C4-2B (cell line): ENCODE measurements at regions not wholly inside any gene's neighbourhood (a gene's known extent, or its start where the extent isn't known, plus 50 kb on each side); places are given as distances from the start of the nearest gene placed in this dataset.

Experiments
- H3K27ac ChIP-seq: fragments of 450-650 bp; 2 replicates; pipeline ENCODE4 v1.5.1; 2017
- ZFX ChIP-seq: fragments of 450-650 bp; IDR thresholded peaks from 2 replicates; pipeline ENCODE4 v1.6.1; 2017
- TF ChIP-seq, protein P1 (sequence below): fragments of 450-650 bp; conservative IDR thresholded peaks from 2 replicates; pipeline ENCODE4 v1.5.1; 2017; ENCODE audit warnings: mild to moderate bottlenecking

DNA sequence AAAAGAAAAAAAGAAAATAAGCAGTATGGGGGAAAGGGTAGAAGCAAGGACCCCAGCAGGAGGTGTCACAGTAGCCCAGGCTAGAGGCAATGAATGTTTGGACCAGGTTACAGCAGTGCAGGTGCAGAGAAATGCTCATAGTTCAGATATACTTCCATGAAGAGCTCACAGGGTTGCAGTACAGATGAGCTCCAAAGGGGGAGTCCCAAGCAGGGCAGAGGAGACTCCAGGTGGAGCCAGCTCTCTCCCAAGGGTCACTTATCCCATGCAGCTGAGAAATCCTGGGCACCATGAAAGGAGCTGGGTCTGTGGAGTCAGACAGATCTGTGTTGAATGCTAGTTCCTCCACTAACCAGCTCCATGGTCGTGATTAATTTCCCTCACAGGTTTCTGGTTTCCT is 174.9 kb downstream of the C7orf25 start:
- no peak for TF ChIP-seq ZFX
- TF ChIP-seq, protein P1, sequence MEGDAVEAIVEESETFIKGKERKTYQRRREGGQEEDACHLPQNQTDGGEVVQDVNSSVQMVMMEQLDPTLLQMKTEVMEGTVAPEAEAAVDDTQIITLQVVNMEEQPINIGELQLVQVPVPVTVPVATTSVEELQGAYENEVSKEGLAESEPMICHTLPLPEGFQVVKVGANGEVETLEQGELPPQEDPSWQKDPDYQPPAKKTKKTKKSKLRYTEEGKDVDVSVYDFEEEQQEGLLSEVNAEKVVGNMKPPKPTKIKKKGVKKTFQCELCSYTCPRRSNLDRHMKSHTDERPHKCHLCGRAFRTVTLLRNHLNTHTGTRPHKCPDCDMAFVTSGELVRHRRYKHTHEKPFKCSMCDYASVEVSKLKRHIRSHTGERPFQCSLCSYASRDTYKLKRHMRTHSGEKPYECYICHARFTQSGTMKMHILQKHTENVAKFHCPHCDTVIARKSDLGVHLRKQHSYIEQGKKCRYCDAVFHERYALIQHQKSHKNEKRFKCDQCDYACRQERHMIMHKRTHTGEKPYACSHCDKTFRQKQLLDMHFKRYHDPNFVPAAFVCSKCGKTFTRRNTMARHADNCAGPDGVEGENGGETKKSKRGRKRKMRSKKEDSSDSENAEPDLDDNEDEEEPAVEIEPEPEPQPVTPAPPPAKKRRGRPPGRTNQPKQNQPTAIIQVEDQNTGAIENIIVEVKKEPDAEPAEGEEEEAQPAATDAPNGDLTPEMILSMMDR: no peak; the same call in 1 of the 2 replicates
- H3K27ac ChIP-seq: no peak overlapping the region

DNA sequence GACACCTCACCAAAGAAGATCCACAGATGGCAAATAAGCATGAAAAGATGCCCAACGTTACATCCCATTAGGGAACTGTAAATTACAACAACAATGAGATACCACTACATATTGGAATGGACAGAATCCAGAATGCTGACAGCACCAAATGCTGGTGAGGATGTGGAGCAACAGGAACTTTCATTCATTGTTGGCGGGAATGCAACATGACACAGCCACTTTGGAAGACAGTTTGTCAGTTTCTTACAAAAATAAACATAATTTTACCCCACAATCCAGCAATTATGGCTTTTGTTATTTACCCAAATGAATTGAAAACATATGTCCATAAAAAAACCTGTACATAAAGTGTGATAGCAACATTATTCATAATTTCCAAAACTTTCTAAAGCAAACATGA is 176.8 kb downstream of the C7orf25 start:
- TF ChIP-seq, protein P1: no peak
- no peak for TF ChIP-seq ZFX
- no peak overlapping the region for H3K27ac ChIP-seq

DNA sequence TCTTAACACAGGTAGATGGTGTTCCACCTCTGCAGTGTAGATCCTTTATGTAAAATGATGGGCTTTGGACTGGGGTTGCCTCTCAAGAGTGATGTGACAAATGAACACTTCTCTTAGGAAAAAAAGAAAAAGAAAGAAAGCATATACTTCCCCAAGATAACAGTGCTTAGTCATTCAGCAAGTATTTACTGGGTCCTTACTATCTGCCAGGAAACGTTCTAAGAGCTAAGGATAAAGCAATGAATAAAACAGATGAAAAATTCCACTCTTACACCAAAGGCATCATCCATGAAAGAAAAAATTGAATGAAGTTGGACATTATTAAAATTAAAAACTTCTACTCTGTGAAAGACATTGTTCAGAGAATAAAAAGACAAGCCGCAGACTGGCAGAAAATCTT is 177.3 kb downstream of the C7orf25 start:
- H3K27ac ChIP-seq: no peak overlapping the region
- TF ChIP-seq, protein P1: no peak
- TF ChIP-seq ZFX: no peak

DNA sequence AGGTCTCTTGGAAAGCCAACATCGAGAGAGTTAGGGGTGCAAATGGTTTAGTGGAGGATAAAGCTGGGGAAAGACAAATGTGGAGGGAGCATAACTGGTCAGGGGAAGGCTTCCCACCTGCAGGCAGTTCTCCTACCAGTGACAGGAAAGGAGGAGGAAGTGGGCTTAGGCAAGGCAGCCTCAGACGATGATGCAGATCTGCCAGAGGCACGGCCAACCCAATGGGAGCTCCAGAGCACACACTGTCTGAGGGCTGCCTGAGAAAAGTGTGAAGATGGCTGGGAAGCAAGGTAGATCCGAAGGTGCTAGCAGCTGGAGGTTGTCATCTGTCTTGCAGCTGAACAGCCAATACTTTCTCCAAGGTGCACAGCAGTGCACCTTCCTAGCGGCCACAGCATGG is 178.8 kb downstream of the C7orf25 start:
- H3K27ac ChIP-seq: no peak overlapping the region
- no peak for TF ChIP-seq ZFX
- TF ChIP-seq, protein P1: no peak

DNA sequence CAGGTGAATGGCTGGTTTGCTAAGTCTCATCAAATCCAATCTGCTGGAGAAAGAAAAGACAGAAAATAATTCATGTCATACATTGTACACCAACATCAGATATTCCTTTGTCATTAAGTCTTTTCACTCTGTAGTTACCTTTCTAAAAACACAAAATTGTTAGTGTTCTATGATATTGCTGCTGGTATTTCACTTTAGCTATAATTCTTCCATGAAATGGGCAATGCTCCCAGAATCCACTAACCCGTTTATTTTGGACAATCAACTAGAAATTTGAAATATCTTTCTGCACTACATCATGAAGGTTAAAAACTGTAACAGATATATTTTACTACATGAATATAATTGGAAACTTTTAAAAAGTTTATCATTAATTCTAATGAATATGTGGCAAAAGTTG is 181.3 kb downstream of the C7orf25 start:
- no peak overlapping the region for H3K27ac ChIP-seq
- no peak for TF ChIP-seq ZFX
- TF ChIP-seq, protein P1: no peak

DNA sequence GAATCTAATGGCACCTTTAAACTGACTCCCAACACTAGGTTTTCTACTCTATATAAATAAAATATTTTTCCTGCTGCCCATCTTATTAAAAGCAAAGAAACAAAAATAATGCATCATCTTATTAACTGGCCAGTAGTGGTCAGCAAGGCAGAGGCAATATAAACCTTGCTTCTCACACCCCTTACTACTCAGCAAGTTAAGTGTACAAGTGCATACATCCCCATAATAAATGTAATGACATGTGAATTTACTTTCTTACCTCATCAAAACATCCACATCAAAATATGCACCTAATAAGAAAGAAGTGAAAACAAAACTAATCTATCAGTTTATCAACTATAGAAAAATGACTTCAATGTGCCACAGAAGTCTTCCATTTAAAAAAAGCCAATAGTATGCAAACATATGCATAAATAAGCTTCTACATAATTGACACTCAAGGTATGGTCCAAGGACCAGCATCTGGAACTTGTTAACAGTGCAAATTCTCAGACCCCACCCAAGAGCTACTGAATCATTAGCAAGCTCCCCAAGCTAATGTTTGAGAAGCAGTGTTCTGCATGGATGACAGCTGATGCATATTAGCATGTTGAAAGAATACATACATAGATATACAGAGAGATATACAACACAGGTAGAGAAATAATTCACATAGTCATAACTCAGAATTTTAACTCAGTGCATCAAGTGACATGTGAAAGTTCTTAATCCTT is 182.7 kb downstream of the C7orf25 start:
- TF ChIP-seq, protein P1: no peak
- TF ChIP-seq ZFX: no peak
- no peak overlapping the region for H3K27ac ChIP-seq

DNA sequence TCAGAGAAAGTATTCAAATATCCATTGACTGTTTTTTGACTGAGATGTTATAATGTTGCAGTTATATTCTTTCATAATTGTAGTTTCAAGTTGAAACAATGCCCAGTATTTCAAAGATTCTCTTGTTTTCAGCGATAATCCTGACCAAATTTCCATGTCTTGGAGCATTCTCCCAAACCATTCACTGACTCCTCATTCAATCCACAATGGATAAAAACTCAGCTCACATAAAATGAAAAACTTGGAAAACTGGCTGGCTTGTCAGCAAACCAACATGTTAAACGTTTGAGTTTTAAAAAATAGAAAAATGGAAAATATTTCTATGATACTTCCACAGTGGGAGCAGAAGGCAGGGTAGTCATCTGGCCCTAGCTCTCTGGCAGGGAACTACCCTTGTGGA is 184.4 kb downstream of the C7orf25 start:
- TF ChIP-seq ZFX: no peak
- TF ChIP-seq, protein P1: no peak
- H3K27ac ChIP-seq: no peak overlapping the region
